Glomerular endothelial cell (primary cell): ENCODE measurements at regions not wholly inside any gene's neighbourhood (a gene's known extent, or its start where the extent isn't known, plus 50 kb on each side); places are given as distances from the start of the nearest gene placed in this dataset.
"Not testable (repeated sequence)": the region's sequence is repeated elsewhere in the genome, so short reads cannot be mapped to it uniquely, and the experiment has no call there.

Source experiments
- DNase-seq: peaks from one replicate; pipeline ENCODE4 v3.0.0-alpha.2; 2011; ENCODE audit warnings: low read depth, low spot score; ENCODE audit errors: extremely low read depth

DNA sequence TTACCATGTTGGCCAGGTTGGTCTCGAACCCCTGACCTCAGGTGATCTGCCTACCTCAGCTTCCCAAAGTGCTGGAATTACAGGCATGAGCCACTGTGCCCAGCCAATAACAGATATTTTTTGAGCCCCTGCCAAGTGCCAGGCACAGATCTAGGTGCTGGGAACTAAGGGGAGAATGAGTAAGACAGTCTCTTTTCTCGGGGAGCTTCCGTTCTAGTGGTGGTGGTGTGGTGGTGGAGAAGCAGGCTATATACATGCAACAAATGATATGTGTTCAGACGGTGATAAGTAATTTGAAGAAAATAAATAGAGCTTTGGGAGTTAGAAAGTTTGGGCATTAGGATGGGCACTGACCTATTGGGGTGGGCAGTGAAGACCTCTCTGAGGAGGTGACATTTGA lies 76.7 kb upstream of the VKORC1L1 start:
- no peak for DNase-seq

GRCh38 chr7:65797086-65797485 lies 75.8 kb upstream of the VKORC1L1 start:
- DNase-seq, result not testable (repeated sequence)

GRCh38 chr7:65797566-65797965 lies 75.3 kb upstream of the VKORC1L1 start:
- DNase-seq, result not testable (repeated sequence)

- DNase-seq, result peak; percentile 52
These were observed 74.5 kb upstream of the VKORC1L1 start for GRCh38 chr7:65798111-65799075.

DNA sequence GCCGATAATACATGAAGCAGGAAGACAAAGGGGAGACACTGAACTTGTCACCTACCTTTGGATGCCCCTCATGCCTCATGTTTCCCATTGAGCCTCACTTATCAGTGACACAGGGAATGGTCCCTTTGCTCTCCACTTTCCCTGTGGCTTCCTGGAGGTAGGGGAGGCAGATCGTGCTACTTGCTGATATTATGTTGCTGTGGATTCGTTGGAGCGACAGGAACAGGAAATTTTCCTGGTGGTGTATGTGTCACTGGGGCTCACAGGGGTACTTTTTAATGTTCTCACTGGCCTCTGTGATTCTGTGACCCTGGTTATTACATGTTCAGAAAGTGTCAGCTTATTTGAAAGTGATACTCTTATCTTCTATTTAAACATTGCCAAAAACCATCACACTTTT lies 72.7 kb upstream of the VKORC1L1 start:
- not testable (repeated sequence) for DNase-seq

DNA sequence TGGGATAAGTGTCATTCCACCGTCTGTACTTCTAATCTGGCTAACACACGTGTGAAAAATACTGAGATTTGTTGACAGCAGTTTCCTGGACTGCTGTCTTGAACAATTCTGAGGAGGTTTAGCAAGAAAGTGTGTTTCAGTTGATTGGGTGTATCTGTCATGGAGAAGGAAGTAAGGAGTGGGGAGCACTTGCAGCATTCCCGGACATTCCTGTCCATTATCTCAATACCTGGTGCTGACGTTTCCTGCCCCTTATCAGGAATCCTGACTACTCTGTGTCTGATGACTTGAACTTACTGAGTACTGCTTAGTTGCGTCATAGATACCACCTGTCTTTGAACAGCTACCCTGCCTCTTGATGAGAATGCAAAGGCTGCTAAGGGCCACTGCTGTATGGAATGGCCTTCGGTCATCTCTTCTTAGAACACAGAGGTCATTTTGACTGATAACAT lies 72.0 kb upstream of the VKORC1L1 start:
- peak; percentile 72 for DNase-seq

DNA sequence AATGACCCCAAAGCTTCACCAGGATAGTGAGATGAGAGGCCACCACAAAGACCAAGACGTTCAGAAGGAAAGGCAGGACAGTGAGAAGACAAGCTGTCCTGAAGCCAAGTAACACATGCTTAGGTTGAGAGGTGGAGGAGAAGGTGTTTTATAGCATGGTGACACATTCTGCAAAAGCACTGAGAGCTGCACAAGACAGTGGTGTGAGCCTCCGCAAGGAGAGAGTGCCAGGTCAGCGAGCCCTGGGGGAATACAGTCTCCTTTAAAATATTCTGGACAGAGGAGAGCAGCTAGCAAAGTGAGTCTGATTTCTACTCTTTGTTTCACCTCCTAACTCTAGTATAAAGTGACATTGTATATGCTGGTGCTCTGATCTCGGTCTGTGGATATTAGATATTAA lies 68.0 kb upstream of the VKORC1L1 start:
- DNase-seq, result no peak

DNA sequence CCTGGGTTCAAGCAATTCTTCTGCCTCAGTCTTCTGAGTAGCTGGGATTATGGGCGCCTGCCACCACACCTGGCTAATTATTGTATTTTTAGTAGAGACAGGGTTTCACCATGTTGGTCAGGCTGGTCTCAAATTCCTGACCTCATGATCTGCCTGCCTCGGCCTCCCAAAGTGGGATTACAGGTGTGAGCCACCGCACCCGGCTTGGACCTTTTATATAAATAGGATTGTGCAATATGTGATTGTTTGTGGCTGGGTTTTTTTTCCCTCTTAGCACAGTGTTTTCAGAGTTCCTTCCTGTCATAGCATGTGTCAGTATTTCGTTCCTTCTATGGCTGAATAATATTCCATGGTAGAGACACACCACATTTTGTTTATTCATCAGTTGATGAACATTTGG lies 65.8 kb upstream of the VKORC1L1 start:
- DNase-seq, result not testable (repeated sequence)

GRCh38 chr7:65809259-65809981 lies 63.5 kb upstream of the VKORC1L1 start:
- no peak for DNase-seq

DNA sequence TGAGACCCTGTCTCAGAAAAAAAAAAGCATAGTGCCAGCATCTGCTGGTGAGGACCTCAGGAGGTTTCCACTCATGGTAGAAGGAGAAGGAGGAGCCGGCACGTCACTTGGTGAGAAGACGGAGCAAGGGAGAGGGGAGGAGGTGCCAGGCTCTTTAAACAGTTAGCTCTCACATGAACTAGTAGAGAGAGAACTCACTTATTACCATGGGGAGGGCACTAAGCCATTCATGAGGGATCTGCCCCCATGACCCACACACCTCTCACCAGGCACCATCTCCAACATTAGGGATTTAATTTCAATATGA lies 62.9 kb upstream of the VKORC1L1 start:
- DNase-seq, result no peak

DNA sequence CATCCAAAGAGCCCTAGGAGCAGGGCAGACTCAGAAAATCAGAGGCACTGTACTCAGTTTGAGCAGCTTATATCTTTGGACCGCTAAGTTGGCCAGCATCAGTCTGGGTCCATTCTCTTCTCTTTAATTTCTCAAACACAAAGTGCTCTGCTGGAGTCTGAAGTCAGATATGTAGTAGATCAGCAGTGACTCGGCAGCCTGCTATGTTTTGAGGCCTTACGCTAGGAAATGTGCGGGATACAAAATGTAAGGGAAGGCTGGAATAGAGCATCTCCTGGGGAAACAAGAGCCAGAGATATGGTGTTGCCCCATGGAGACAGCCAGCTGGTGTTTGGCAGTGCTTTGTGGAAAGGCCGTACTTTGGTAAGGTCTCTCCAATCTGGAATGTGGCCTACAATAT lies 60.6 kb upstream of the VKORC1L1 start:
- DNase-seq, result no peak

- not testable (repeated sequence) for DNase-seq
These were observed 58.2 kb upstream of the VKORC1L1 start for GRCh38 chr7:65814556-65815167.

GRCh38 chr7:65820287-65820950 lies 52.5 kb upstream of the VKORC1L1 start:
- no peak for DNase-seq
